ENCODE measurements at regions not wholly inside any gene's neighbourhood (a gene's known extent, or its start where the extent isn't known, plus 50 kb on each side); places are given as distances from the start of the nearest gene placed in this dataset.

GRCh38 chr1:172887162-172887561 lies 163.6 kb downstream of the TNFSF18 start:
- no peak for DNase-seq (ENCODE audit: low read depth)

DNA sequence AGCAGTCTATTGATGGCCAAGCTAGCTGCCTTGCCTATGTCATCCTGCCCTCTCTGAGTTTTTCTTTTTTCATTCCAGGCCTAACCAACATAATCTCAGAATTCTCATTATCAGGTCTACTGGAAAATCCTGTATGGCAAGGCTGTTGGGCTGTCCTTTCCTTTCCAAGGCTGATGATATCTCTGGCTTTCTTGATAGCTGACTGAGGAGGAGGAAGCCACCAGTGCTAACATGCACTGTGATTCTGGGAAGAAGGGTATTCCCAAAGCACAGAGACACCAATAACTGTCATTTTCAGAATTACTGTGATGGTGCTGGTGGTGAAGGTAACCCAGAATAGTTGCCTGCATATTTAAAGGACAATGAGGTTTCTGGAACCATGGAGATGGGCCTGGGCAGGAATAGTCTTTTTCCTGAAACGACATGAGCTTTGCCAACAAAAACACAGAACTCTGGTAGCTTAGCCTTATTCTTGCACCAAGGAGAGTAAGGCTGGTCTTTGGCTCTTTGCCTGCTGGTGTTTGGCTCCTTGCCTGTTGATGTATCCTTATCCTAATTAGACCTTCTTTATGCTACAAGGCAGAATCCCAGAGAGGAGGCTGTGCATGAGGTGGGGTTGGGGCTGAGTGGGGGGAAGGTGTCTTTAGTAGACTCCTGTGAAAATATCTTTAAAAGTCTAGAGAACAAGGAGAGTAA lies 157.4 kb downstream of the TNFSF18 start:
- DNase-seq (ENCODE audit: low read depth): no peak

DNA sequence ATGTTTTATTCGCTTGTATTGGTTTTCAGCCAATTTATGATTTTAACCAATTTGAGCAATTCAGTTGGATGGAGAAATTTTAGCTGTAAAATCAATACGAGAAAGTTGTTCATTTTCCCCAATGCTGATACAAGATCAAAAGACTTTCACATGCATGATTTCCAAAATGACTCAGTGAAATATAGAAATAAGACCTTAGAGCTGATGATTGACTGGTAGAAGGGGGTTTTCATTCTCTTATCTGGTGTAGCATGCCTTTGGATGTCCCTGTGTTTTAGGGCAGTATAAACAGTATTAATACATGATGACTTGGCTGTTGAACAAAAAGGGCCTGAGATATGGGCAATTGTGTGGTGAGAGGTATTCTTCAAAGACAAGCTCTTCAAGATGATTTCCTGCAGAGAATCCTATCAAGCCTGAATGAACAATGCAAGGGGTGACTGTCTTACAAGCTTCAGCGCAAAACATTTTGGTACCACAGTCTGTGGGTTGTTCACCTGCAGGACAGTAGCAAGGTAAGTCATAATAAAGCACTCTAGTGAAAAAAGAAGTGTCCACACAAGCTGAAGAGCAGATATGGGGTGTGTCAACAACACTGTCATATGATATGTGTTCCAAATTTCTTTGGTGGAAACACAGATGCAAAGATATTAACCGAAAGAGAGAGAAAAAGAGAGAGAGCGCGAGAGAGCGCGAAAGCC lies 156.2 kb downstream of the TNFSF18 start:
- no peak for DNase-seq (ENCODE audit: low read depth)

- DNase-seq (ENCODE audit: low read depth): no peak
Measured at GRCh38 chr1:172895050-172895460, 155.7 kb downstream of the TNFSF18 start.

GRCh38 chr1:172895761-172896160 lies 155.0 kb downstream of the TNFSF18 start:
- no peak for DNase-seq (ENCODE audit: low read depth)

- DNase-seq (ENCODE audit: low read depth): no peak
Measured at GRCh38 chr1:172897738-172898137, 153.0 kb downstream of the TNFSF18 start.

GRCh38 chr1:172898866-172899265 lies 151.9 kb downstream of the TNFSF18 start:
- no peak for DNase-seq (ENCODE audit: low read depth)

DNA sequence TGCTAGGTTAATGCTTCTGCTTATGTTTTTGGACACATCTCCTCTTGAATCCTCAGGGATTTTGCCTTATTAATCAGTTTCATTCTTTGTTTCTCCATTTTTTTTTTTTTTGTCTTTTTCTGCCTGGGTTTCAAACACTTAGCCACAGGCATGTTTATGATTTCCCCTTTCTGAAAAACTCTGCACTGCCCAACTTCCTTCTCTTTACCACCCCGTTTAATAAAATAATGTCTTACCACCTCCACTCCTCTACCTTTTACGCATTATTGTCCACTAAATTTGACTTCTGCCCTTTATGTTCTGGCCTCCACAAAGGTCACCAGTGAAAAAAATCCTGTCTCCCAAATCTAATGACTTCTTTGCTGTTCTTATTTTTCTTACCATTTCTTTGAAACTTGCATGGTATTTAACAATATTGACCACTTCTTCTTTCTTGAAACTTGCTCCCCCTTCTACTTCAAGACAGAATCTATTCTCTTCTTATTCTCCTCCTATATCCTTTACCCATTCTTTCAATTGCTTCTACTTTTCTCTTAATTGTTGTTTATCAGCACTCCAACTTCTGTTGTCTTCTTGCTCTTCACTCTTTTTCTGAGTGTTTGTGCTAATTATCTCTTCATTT lies 150.3 kb downstream of the TNFSF18 start:
- no peak for DNase-seq (ENCODE audit: low read depth)

GRCh38 chr1:172902200-172902599 lies 148.5 kb downstream of the TNFSF18 start:
- DNase-seq (ENCODE audit: low read depth): no peak

GRCh38 chr1:172902861-172903381 lies 147.8 kb downstream of the TNFSF18 start:
- no peak for DNase-seq (ENCODE audit: low read depth)

GRCh38 chr1:172903581-172904220 lies 147.0 kb downstream of the TNFSF18 start:
- DNase-seq (ENCODE audit: low read depth): no peak

GRCh38 chr1:172905452-172905851 lies 145.3 kb downstream of the TNFSF18 start:
- DNase-seq (ENCODE audit: low read depth): no peak

- DNase-seq (ENCODE audit: low read depth): no peak
Measured at GRCh38 chr1:172906778-172907592, 143.8 kb downstream of the TNFSF18 start.

- no peak for DNase-seq (ENCODE audit: low read depth)
Measured at GRCh38 chr1:172907834-172908326, 142.9 kb downstream of the TNFSF18 start.

GRCh38 chr1:172909606-172910326 lies 141.0 kb downstream of the TNFSF18 start:
- no peak for DNase-seq (ENCODE audit: low read depth)

DNA sequence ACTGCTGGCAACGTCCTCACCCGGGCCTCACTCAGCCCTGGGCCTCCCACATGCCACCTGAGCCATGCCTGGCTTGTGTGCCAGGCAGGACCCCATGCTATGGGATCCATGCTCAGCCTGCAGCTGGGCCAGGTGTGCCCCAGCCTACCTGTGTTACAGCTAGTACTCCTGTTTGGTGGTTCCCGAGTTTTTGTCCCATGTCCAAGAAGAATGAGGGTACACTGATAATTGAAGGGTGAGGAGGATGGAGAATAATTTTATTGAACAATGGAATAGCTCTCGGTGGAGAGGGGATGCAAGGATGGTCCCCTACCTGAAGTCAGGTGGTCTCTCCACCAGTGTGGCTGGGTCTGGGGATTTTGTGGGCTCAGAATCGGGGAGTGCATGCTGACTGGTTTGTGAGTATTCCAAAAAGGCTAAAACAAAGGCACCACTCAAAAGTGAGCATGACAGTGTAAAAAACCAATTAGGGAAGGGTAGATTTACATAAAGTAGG lies 137.9 kb downstream of the TNFSF18 start:
- no peak for DNase-seq (ENCODE audit: low read depth)

GRCh38 chr1:172914501-172915144 lies 136.1 kb downstream of the TNFSF18 start:
- no peak for DNase-seq (ENCODE audit: low read depth)

GRCh38 chr1:172915271-172915670 lies 135.5 kb downstream of the TNFSF18 start:
- no peak for DNase-seq (ENCODE audit: low read depth)

- no peak for DNase-seq (ENCODE audit: low read depth)
Measured at GRCh38 chr1:172916116-172916515, 134.6 kb downstream of the TNFSF18 start.

- no peak for DNase-seq (ENCODE audit: low read depth)
Measured at GRCh38 chr1:172917972-172918371, 132.8 kb downstream of the TNFSF18 start.
